ENCODE measurements at regions not wholly inside any gene's neighbourhood (a gene's known extent, or its start where the extent isn't known, plus 50 kb on each side); places are given as distances from the start of the nearest gene placed in this dataset.

DNA sequence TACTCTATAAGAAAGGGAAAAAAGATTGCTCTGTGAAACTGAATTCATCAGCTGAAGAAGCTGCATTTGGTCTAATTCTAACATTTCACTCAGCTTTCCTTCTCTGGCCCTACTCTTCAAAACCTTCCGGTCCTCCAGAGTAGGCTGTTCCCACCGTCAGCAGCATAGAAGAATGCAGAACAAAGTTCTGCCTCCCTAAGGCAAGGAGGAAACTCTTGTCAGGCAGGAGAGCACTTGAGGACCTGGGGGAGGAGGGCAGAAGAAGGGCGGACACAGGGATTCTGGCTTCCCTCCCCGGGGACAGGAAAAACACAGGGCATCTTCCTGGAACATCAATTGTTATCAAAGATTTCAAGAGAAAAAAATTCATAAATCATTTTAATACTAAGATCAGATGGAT lies 69.2 kb upstream of the SHB start:
- intact Hi-C loops (cut with micrococcal nuclease; ENCODE audit: unreplicated experiment) (no loop called here), in situ Hi-C loops (cut with HindIII; ENCODE audit: low pct_unique_long_range_greater_than_20kb, low sequenced_read_pairs) (no loop called here)
- no peak for ATAC-seq
- no peaks in the 10 kb centered on the region for H3K4me1 ChIP-seq (ENCODE audit: control insufficient read depth, insufficient read depth, low read length)
- peaks cover 6% of the 10 kb centered on the region for H3K27me3 ChIP-seq (ENCODE audit: control insufficient read depth, insufficient read depth, low read length)
- no TSS peak for BruUV-seq (replicated peaks)
- no peak overlapping the region for H3K4me3 ChIP-seq (ENCODE audit: low read depth in 2 of 2, low read length in 2 of 2)
- H3K36me3 ChIP-seq (ENCODE audit: control insufficient read depth, insufficient read depth, low read length) = no peaks in the 10 kb centered on the region
- no peaks in the 10 kb centered on the region for H3K9me3 ChIP-seq (ENCODE audit: control insufficient read depth, insufficient read depth, low read depth, low read length)
- H3K27ac ChIP-seq (ENCODE audit: low read length) = no peak overlapping the region
- ChIA-PET POLR2A (no interaction called here), CTCF (no interaction called here)
- no peak for DNase-seq (ENCODE audit: low read depth, low spot score)
- TF ChIP-seq TCF7L2 (IDR thresholded peaks at IDR 0.05; ENCODE audit: low read depth, low read length) = no peak
- no peak for TF ChIP-seq POLR2AphosphoS5 (IDR thresholded peaks at IDR 0.05; ENCODE audit: low read depth, low read length)
- TF ChIP-seq, protein P1, sequence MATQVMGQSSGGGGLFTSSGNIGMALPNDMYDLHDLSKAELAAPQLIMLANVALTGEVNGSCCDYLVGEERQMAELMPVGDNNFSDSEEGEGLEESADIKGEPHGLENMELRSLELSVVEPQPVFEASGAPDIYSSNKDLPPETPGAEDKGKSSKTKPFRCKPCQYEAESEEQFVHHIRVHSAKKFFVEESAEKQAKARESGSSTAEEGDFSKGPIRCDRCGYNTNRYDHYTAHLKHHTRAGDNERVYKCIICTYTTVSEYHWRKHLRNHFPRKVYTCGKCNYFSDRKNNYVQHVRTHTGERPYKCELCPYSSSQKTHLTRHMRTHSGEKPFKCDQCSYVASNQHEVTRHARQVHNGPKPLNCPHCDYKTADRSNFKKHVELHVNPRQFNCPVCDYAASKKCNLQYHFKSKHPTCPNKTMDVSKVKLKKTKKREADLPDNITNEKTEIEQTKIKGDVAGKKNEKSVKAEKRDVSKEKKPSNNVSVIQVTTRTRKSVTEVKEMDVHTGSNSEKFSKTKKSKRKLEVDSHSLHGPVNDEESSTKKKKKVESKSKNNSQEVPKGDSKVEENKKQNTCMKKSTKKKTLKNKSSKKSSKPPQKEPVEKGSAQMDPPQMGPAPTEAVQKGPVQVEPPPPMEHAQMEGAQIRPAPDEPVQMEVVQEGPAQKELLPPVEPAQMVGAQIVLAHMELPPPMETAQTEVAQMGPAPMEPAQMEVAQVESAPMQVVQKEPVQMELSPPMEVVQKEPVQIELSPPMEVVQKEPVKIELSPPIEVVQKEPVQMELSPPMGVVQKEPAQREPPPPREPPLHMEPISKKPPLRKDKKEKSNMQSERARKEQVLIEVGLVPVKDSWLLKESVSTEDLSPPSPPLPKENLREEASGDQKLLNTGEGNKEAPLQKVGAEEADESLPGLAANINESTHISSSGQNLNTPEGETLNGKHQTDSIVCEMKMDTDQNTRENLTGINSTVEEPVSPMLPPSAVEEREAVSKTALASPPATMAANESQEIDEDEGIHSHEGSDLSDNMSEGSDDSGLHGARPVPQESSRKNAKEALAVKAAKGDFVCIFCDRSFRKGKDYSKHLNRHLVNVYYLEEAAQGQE (IDR thresholded peaks at IDR 0.05; ENCODE audit: insufficient read depth in 1 of 2, low read depth in 2 of 2, low read length in 1 of 2) = no peak
- TF ChIP-seq, protein P2, sequence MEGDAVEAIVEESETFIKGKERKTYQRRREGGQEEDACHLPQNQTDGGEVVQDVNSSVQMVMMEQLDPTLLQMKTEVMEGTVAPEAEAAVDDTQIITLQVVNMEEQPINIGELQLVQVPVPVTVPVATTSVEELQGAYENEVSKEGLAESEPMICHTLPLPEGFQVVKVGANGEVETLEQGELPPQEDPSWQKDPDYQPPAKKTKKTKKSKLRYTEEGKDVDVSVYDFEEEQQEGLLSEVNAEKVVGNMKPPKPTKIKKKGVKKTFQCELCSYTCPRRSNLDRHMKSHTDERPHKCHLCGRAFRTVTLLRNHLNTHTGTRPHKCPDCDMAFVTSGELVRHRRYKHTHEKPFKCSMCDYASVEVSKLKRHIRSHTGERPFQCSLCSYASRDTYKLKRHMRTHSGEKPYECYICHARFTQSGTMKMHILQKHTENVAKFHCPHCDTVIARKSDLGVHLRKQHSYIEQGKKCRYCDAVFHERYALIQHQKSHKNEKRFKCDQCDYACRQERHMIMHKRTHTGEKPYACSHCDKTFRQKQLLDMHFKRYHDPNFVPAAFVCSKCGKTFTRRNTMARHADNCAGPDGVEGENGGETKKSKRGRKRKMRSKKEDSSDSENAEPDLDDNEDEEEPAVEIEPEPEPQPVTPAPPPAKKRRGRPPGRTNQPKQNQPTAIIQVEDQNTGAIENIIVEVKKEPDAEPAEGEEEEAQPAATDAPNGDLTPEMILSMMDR (IDR thresholded peaks at IDR 0.05) = no peak
- TF ChIP-seq SIN3A (IDR thresholded peaks at IDR 0.05; ENCODE audit: borderline replicate concordance, insufficient read depth, low read depth, low read length) = no peak

DNA sequence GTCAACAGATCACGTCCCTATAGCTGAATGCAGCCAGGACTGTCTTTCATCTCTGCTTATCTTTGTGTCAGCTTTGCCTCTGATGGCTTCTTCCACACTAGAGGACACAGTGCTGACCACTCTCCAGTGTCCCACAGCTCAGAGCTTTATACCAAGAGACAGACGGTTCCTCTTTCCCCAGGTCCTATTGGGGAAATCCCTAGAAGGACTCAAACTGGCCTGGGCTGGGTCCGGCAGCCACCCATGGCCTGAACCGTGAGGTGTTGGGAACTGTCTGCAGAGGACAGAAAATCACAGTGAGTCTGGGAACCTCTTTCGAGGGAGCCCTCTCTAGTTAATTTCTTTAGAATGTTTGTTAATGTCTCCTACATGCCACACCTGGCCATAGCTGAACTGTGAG lies 68.3 kb upstream of the SHB start:
- no TSS peak for BruUV-seq (replicated peaks)
- ATAC-seq (no peak), DNase-seq (ENCODE audit: low read depth, low spot score) (no peak)
- H3K27me3 ChIP-seq (ENCODE audit: control insufficient read depth, insufficient read depth, low read length) = peaks cover 6% of the 10 kb centered on the region
- no peaks in the 10 kb centered on the region for H3K36me3 ChIP-seq (ENCODE audit: control insufficient read depth, insufficient read depth, low read length)
- no peaks in the 10 kb centered on the region for H3K4me1 ChIP-seq (ENCODE audit: control insufficient read depth, insufficient read depth, low read length)
- CTCF ChIA-PET = no interaction called here
- intact Hi-C loops (cut with micrococcal nuclease; ENCODE audit: unreplicated experiment) (no loop called here), in situ Hi-C loops (cut with HindIII; ENCODE audit: low pct_unique_long_range_greater_than_20kb, low sequenced_read_pairs) (no loop called here)
- POLR2A ChIA-PET = no interaction called here
- no peak overlapping the region for H3K27ac ChIP-seq (ENCODE audit: low read length)
- TF ChIP-seq POLR2AphosphoS5 (IDR thresholded peaks at IDR 0.05; ENCODE audit: low read depth, low read length) (no peak), SIN3A (IDR thresholded peaks at IDR 0.05; ENCODE audit: borderline replicate concordance, insufficient read depth, low read depth, low read length) (no peak), TCF7L2 (IDR thresholded peaks at IDR 0.05; ENCODE audit: low read depth, low read length) (no peak)
- TF ChIP-seq, protein P1 (IDR thresholded peaks at IDR 0.05; ENCODE audit: insufficient read depth in 1 of 2, low read depth in 2 of 2, low read length in 1 of 2) = no peak
- TF ChIP-seq, protein P2 (IDR thresholded peaks at IDR 0.05) = no peak
- no peaks in the 10 kb centered on the region for H3K9me3 ChIP-seq (ENCODE audit: control insufficient read depth, insufficient read depth, low read depth, low read length)
- H3K4me3 ChIP-seq (ENCODE audit: low read depth in 2 of 2, low read length in 2 of 2) = no peak overlapping the region
